Endothelial cell of umbilical vein (primary cell): ENCODE measurements at regions not wholly inside any gene's neighbourhood (a gene's known extent, or its start where the extent isn't known, plus 50 kb on each side); places are given as distances from the start of the nearest gene placed in this dataset.

Experiments
- BruUV-seq: library from RNA; stranded (reverse); fragments of 400-500 nt; replicated peaks from 2 replicates; lab custom pipeline; 2021; lab: Mats Ljungman, UMichigan
- CTCF ChIA-PET: fragments of 300-600, 350-600 bp; sonication (Branson Sonifier 250); formaldehyde crosslinking; loops from one replicate; lab custom pipeline; 2021; ENCODE audit warnings: antibody characterized with exemption, inconsistent platforms; lab: Charles Lee
- POLR2A ChIA-PET: fragments of 300-600, 350-600 bp; sonication (Branson Sonifier 250); formaldehyde crosslinking; loops from one replicate; lab custom pipeline; 2021; ENCODE audit warnings: antibody characterized with exemption, inconsistent platforms; lab: Charles Lee
- DNase-seq: peaks from one replicate; pipeline ENCODE4 v3.0.0-alpha.2; 2011; ENCODE audit warnings: low read depth, low spot score
- FAIRE-seq: peaks from 2 replicates; lab custom pipeline; 2011; peaks lifted over from hg19 to GRCh38; lab: Jason Lieb, UNC
- H2AFZ ChIP-seq: 2 replicates; pipeline ENCODE4 v1.6.0; 2012; ENCODE audit warnings: low read depth, low read length, control low read depth, inconsistent platforms
- H3K27ac ChIP-seq: 2 replicates; pipeline ENCODE4 v1.5.1; 2011; ENCODE audit warnings: low read depth, mild to moderate bottlenecking, control low read depth, low read length, moderate library complexity; ENCODE audit not compliant: insufficient read depth
- H3K27me3 ChIP-seq, 2 experiments: 2 replicates each; pipeline versions ENCODE4 v1.6.0 to v1.6.1; 2011; ENCODE audit warnings: low read length in 2 of 2, mixed read lengths in 1 of 2; ENCODE audit not compliant: control insufficient read depth in 2 of 2, insufficient read depth in 2 of 2
- H3K36me3 ChIP-seq, 2 experiments: 2 replicates in 1 of 2; 3 replicates in 1 of 2; pipeline ENCODE4 v1.5.1; 2011; ENCODE audit warnings: low read length in 2 of 2, mild to moderate bottlenecking in 1 of 2, moderate library complexity in 1 of 2; ENCODE audit not compliant: control insufficient read depth in 2 of 2, insufficient read depth in 2 of 2; ENCODE audit errors: extremely low read depth in 1 of 2
- H3K4me1 ChIP-seq: 3 replicates; pipeline ENCODE4 v1.5.1; 2011; ENCODE audit warnings: mild to moderate bottlenecking, low read length; ENCODE audit not compliant: control insufficient read depth, insufficient read depth; ENCODE audit errors: extremely low read depth
- H3K4me2 ChIP-seq: 2 replicates; pipeline ENCODE4 v1.6.1; 2011; ENCODE audit warnings: low read length, control low read depth, mixed read lengths; ENCODE audit not compliant: insufficient read depth
- H3K4me3 ChIP-seq, 3 experiments: fragments of 200-600 bp in 1 of 3; sonication (generic), shearing (Covaris generic) in 1 of 3; replicated peaks in 1 of 3; 2 replicates each; pipeline ENCODE4 v1.5.1; 2011 to 2016; ENCODE audit warnings: control low read depth in 3 of 3, low read length in 3 of 3, mild to moderate bottlenecking in 2 of 3, inconsistent platforms in 1 of 3, low read depth in 1 of 3, moderate library complexity in 1 of 3; ENCODE audit not compliant: insufficient read depth in 1 of 3
- H3K79me2 ChIP-seq: 2 replicates; pipeline ENCODE4 v1.6.0; 2012; ENCODE audit warnings: low read length, inconsistent platforms; ENCODE audit not compliant: control insufficient read depth, insufficient read depth
- H3K9ac ChIP-seq: replicated peaks from 2 replicates; pipeline ENCODE3; 2011; ENCODE audit warnings: low read length, control low read depth; ENCODE audit not compliant: insufficient read depth; ENCODE audit errors: extremely low read depth
- H3K9me1 ChIP-seq: replicated peaks from 3 replicates; pipeline ENCODE4 v1.6.0; 2011; ENCODE audit warnings: mild to moderate bottlenecking, low read length; ENCODE audit not compliant: control insufficient read depth, insufficient read depth; ENCODE audit errors: extremely low read depth
- H3K9me3 ChIP-seq: replicated peaks from 2 replicates; pipeline ENCODE4 v1.5.1; 2012; ENCODE audit warnings: low read length, inconsistent platforms; ENCODE audit not compliant: control insufficient read depth, insufficient read depth
- H4K20me1 ChIP-seq: replicated peaks from 2 replicates; pipeline ENCODE3; 2011; ENCODE audit warnings: mild to moderate bottlenecking, low read length; ENCODE audit not compliant: control insufficient read depth, insufficient read depth; ENCODE audit errors: extremely low read depth
- EZH2 ChIP-seq: IDR thresholded peaks from 2 replicates; pipeline ENCODE4 v1.6.1; 2012; ENCODE audit warnings: borderline replicate concordance, low read depth, mild to moderate bottlenecking, moderate library complexity, low read length, inconsistent platforms; ENCODE audit not compliant: severe bottlenecking
- FOS ChIP-seq: IDR thresholded peaks from 2 replicates; pipeline ENCODE4 v1.6.1; 2011; ENCODE audit warnings: mild to moderate bottlenecking, low read length, moderate library complexity, borderline replicate concordance; ENCODE audit not compliant: insufficient read depth
- GATA2 ChIP-seq: IDR thresholded peaks from 2 replicates; pipeline ENCODE4 v1.7.0; 2011; ENCODE audit warnings: low read depth, mild to moderate bottlenecking, moderate library complexity, mixed read lengths, low read length; ENCODE audit not compliant: insufficient read length, insufficient read depth
- JUN ChIP-seq: IDR thresholded peaks from 2 replicates; pipeline ENCODE4 v1.6.1; 2011; ENCODE audit warnings: borderline replicate concordance, low read depth; ENCODE audit not compliant: insufficient read length, insufficient read depth
- MAX ChIP-seq: IDR thresholded peaks from 2 replicates; pipeline ENCODE4 v1.6.1; 2011; ENCODE audit not compliant: insufficient read depth, insufficient read length
- MYC ChIP-seq: IDR thresholded peaks from one replicate; pipeline ENCODE4 v1.6.1; 2011; ENCODE audit warnings: mild to moderate bottlenecking, low read depth, low read length
- POLR2A ChIP-seq: IDR thresholded peaks from 2 replicates; pipeline ENCODE4 v1.6.1; 2012; ENCODE audit warnings: low read depth, mild to moderate bottlenecking, control low read depth, low read length
- POLR2AphosphoS5 ChIP-seq: IDR thresholded peaks from 2 replicates; pipeline ENCODE4 v1.6.1; 2012; ENCODE audit warnings: low read depth, mild to moderate bottlenecking, control low read depth, low read length, moderate library complexity; ENCODE audit not compliant: insufficient read depth
- dilution Hi-C: fragments of 300-500 bp; cut with MboI; formaldehyde crosslinking; loops from one replicate; pipeline ENCODE4 v1.15.0; 2019; ENCODE audit warnings: low sequenced_read_pairs; ENCODE audit not compliant: extremely low pct_ligation_motif_present
- intact Hi-C: fragments of 100-400 bp; cut with micrococcal nuclease; formaldehyde crosslinking; loops from one replicate; pipeline ENCODE4 v1.10.0; 2022
- TF ChIP-seq, protein P1 (sequence below), 2 donors: IDR thresholded peaks; 1 replicate in 1 of 2; 2 replicates in 1 of 2; pipeline ENCODE4 v1.5.1; 2011; ENCODE audit warnings: low read length in 2 of 2, mild to moderate bottlenecking in 2 of 2, moderate library complexity in 2 of 2, control low read depth in 1 of 2, inconsistent platforms in 1 of 2, low read depth in 1 of 2; ENCODE audit not compliant: insufficient read depth in 1 of 2; ENCODE audit errors: extremely low read depth in 1 of 2

GRCh38 chr18:22728016-22728415 is 205.1 kb upstream of the RBBP8 start:
- FAIRE-seq = no peak

GRCh38 chr18:22728481-22729105 is 204.5 kb upstream of the RBBP8 start:
- no peak for DNase-seq
- Histone ChIP-seq H3K4me2 (no peak overlapping the region), H3K79me2 (no peaks in the 10 kb centered on the region), H3K27me3 (peaks cover 16 to 25% of the 10 kb centered on the region in 2 experiments), H2AFZ (no peak overlapping the region), H3K4me3 (no peak overlapping the region), H3K9me1 (no peaks in the 10 kb centered on the region), H3K9ac (no peak overlapping the region), H3K36me3 (no peaks in the 10 kb centered on the region), H3K9me3 (no peaks in the 10 kb centered on the region), H3K27ac (no peak overlapping the region), H4K20me1 (no peaks in the 10 kb centered on the region), H3K4me1 (no peaks in the 10 kb centered on the region)
- FAIRE-seq = no peak
- POLR2A ChIA-PET = no interaction called here
- CTCF ChIA-PET = interaction anchor here (0.7 kb wide), 1 partner anchor 11 kb away, joined by 3 read pairs; no protein-coding TSS in a partner anchor
- TF ChIP-seq POLR2A = no peak
- no peak for TF ChIP-seq JUN
- no peak for TF ChIP-seq EZH2
- no peak for TF ChIP-seq GATA2
- TF ChIP-seq, protein P1, sequence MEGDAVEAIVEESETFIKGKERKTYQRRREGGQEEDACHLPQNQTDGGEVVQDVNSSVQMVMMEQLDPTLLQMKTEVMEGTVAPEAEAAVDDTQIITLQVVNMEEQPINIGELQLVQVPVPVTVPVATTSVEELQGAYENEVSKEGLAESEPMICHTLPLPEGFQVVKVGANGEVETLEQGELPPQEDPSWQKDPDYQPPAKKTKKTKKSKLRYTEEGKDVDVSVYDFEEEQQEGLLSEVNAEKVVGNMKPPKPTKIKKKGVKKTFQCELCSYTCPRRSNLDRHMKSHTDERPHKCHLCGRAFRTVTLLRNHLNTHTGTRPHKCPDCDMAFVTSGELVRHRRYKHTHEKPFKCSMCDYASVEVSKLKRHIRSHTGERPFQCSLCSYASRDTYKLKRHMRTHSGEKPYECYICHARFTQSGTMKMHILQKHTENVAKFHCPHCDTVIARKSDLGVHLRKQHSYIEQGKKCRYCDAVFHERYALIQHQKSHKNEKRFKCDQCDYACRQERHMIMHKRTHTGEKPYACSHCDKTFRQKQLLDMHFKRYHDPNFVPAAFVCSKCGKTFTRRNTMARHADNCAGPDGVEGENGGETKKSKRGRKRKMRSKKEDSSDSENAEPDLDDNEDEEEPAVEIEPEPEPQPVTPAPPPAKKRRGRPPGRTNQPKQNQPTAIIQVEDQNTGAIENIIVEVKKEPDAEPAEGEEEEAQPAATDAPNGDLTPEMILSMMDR (IDR thresholded peaks at IDR 0.05; ENCODE audit: extremely low read depth in 1 of 2, insufficient read depth in 1 of 2, low read depth in 1 of 2, low read length in 2 of 2) = no peak
- no peak for TF ChIP-seq POLR2AphosphoS5
- no peak for TF ChIP-seq FOS
- TF ChIP-seq MAX = no peak
- TF ChIP-seq MYC = no peak
- intact Hi-C loops (no loop called here), dilution Hi-C loops (no loop called here)
- no TSS peak for BruUV-seq

More at GRCh38 chr18:22728016-22728415, 205.1 kb upstream of the RBBP8 start:
- intact Hi-C loops = no loop called here
- TF ChIP-seq MYC = no peak
- TF ChIP-seq FOS = no peak
- BruUV-seq = no TSS peak
- no peak for DNase-seq
- peaks cover 20 to 28% of the 10 kb centered on the region in 2 experiments for H3K27me3 ChIP-seq
- no peaks in the 10 kb centered on the region for H3K9me1 ChIP-seq
- no peaks in the 10 kb centered on the region for H3K79me2 ChIP-seq
- dilution Hi-C loops = no loop called here
- H3K9ac ChIP-seq = no peak overlapping the region
- ChIA-PET CTCF (no interaction called here), POLR2A (no interaction called here)
- no peaks in the 10 kb centered on the region for H3K4me1 ChIP-seq
- no peaks in the 10 kb centered on the region for H4K20me1 ChIP-seq
- H3K4me3 ChIP-seq = no peak overlapping the region
- H2AFZ ChIP-seq = no peak overlapping the region
- no peaks in the 10 kb centered on the region for H3K36me3 ChIP-seq
- no peak overlapping the region for H3K27ac ChIP-seq
- no peak overlapping the region for H3K4me2 ChIP-seq
- no peaks in the 10 kb centered on the region for H3K9me3 ChIP-seq
